ENCODE measurements at regions not wholly inside any gene's neighbourhood (a gene's known extent, or its start where the extent isn't known, plus 50 kb on each side); places are given as distances from the start of the nearest gene placed in this dataset.
"Not testable (repeated sequence)": the region's sequence is repeated elsewhere in the genome, so short reads cannot be mapped to it uniquely, and the experiment has no call there.

- DNase-seq (ENCODE audit: low spot score), result not testable (repeated sequence)
Observed at GRCh38 chr16:22572331-22573224, 61.9 kb downstream of the NPIPB5 start.

- DNase-seq (ENCODE audit: low spot score), result not testable (repeated sequence)
Observed at GRCh38 chr16:22573225-22573530, 62.5 kb downstream of the NPIPB5 start.

GRCh38 chr16:22576506-22576905 lies 65.8 kb downstream of the NPIPB5 start:
- not testable (repeated sequence) for DNase-seq (ENCODE audit: low spot score)

GRCh38 chr16:22583195-22583594 lies 72.5 kb downstream of the NPIPB5 start:
- DNase-seq (ENCODE audit: low spot score), result not testable (repeated sequence)

- DNase-seq (ENCODE audit: low spot score), result not testable (repeated sequence)
Observed at GRCh38 chr16:22584459-22584858, 73.8 kb downstream of the NPIPB5 start.

- not testable (repeated sequence) for DNase-seq (ENCODE audit: low spot score)
Observed at GRCh38 chr16:22584941-22585340, 74.2 kb downstream of the NPIPB5 start.

- not testable (repeated sequence) for DNase-seq (ENCODE audit: low spot score)
Observed at GRCh38 chr16:22585431-22585830, 74.7 kb downstream of the NPIPB5 start.

GRCh38 chr16:22586732-22587131 lies 76.0 kb downstream of the NPIPB5 start:
- DNase-seq (ENCODE audit: low spot score), result not testable (repeated sequence)

- not testable (repeated sequence) for DNase-seq (ENCODE audit: low spot score)
Observed at GRCh38 chr16:22589757-22590156, 79.1 kb downstream of the NPIPB5 start.

GRCh38 chr16:22596445-22597045 lies 85.9 kb downstream of the NPIPB5 start:
- not testable (repeated sequence) for DNase-seq (ENCODE audit: low spot score)

GRCh38 chr16:22603744-22604143 lies 93.1 kb downstream of the NPIPB5 start:
- DNase-seq (ENCODE audit: low spot score), result not testable (repeated sequence)

GRCh38 chr16:22606619-22607018 lies 95.9 kb downstream of the NPIPB5 start:
- DNase-seq (ENCODE audit: low spot score), result not testable (repeated sequence)

GRCh38 chr16:22609798-22610197 lies 99.1 kb downstream of the NPIPB5 start:
- DNase-seq (ENCODE audit: low spot score), result not testable (repeated sequence)

GRCh38 chr16:22611128-22611527 lies 100.4 kb downstream of the NPIPB5 start:
- not testable (repeated sequence) for DNase-seq (ENCODE audit: low spot score)

- DNase-seq (ENCODE audit: low spot score), result no peak
Observed at GRCh38 chr16:22614271-22614947, 103.7 kb downstream of the NPIPB5 start.

GRCh38 chr16:22618842-22619241 lies 108.2 kb downstream of the NPIPB5 start:
- no peak for DNase-seq (ENCODE audit: low spot score)

GRCh38 chr16:22621586-22622155 lies 111.0 kb downstream of the NPIPB5 start:
- DNase-seq (ENCODE audit: low spot score), result no peak

- DNase-seq (ENCODE audit: low spot score), result no peak
Observed at GRCh38 chr16:22622703-22623102, 112.0 kb downstream of the NPIPB5 start.

- no peak for DNase-seq (ENCODE audit: low spot score)
Observed at GRCh38 chr16:22623351-22623781, 112.7 kb downstream of the NPIPB5 start.

GRCh38 chr16:22624038-22624799 lies 113.5 kb downstream of the NPIPB5 start:
- no peak for DNase-seq (ENCODE audit: low spot score)

- no peak for DNase-seq (ENCODE audit: low spot score)
Observed at GRCh38 chr16:22624800-22625533, 114.3 kb downstream of the NPIPB5 start.
